ES-I3 (cell line): ENCODE measurements at regions not wholly inside any gene's neighbourhood (a gene's known extent, or its start where the extent isn't known, plus 50 kb on each side); places are given as distances from the start of the nearest gene placed in this dataset.
"Not testable (repeated sequence)": the region's sequence is repeated elsewhere in the genome, so short reads cannot be mapped to it uniquely, and the experiment has no call there.

Experiments
- H3K36me3 ChIP-seq: 2 replicates; pipeline ENCODE4 v1.6.1; 2013; ENCODE audit warnings: mild to moderate bottlenecking, low read length, control low read depth, moderate library complexity; ENCODE audit not compliant: insufficient read depth
- H3K4me1 ChIP-seq: 2 replicates; pipeline ENCODE4 v1.6.1; 2013; ENCODE audit warnings: mild to moderate bottlenecking, control low read depth, low read length; ENCODE audit not compliant: insufficient read depth
- H3K9ac ChIP-seq: 2 replicates; pipeline ENCODE4 v1.6.1; 2013; ENCODE audit warnings: low read depth, mild to moderate bottlenecking, low read length, moderate library complexity
- H3K9me3 ChIP-seq: 2 replicates; pipeline ENCODE4 v1.6.1; 2013; ENCODE audit warnings: mild to moderate bottlenecking, low read length, moderate library complexity; ENCODE audit not compliant: control insufficient read depth, insufficient read depth

GRCh38 chr13:47892374-47892773 is 108.7 kb downstream of the SUCLA2 start:
- Histone ChIP-seq H3K36me3 (no peaks in the 10 kb centered on the region; the same call in 1 of the 2 replicates), H3K9me3 (no peaks in the 10 kb centered on the region), H3K4me1 (no peaks in the 10 kb centered on the region), H3K9ac (no peak overlapping the region)

- H3K9me3 ChIP-seq: no peaks in the 10 kb centered on the region
- no peaks in the 10 kb centered on the region for H3K4me1 ChIP-seq
- no peak overlapping the region for H3K9ac ChIP-seq
- no peaks in the 10 kb centered on the region; the same call in 1 of the 2 replicates for H3K36me3 ChIP-seq
These were observed 110.8 kb downstream of the SUCLA2 start for GRCh38 chr13:47890146-47890814.

GRCh38 chr13:47886314-47886713 is 114.8 kb downstream of the SUCLA2 start:
- no peaks in the 10 kb centered on the region for H3K9me3 ChIP-seq
- H3K9ac ChIP-seq: no peak overlapping the region
- H3K36me3 ChIP-seq: peaks cover 3% of the 10 kb centered on the region; the same call in 1 of the 2 replicates
- no peaks in the 10 kb centered on the region for H3K4me1 ChIP-seq

GRCh38 chr13:47875201-47875600 is 125.9 kb downstream of the SUCLA2 start:
- Histone ChIP-seq H3K4me1 (no peaks in the 10 kb centered on the region), H3K9ac (no peak overlapping the region), H3K36me3 (peaks cover 4% of the 10 kb centered on the region; the same call in 1 of the 2 replicates), H3K9me3 (peaks cover 21% of the 10 kb centered on the region)

GRCh38 chr13:47873987-47874386 is 127.1 kb downstream of the SUCLA2 start:
- H3K4me1 ChIP-seq, H3K9ac ChIP-seq, H3K36me3 ChIP-seq: not testable (repeated sequence)
- H3K9me3 ChIP-seq: peaks cover 21% of the 10 kb centered on the region

GRCh38 chr13:47873319-47873718 is 127.8 kb downstream of the SUCLA2 start:
- not testable (repeated sequence) for H3K36me3 ChIP-seq, H3K4me1 ChIP-seq, H3K9ac ChIP-seq
- H3K9me3 ChIP-seq: peaks cover 21% of the 10 kb centered on the region

GRCh38 chr13:47869776-47870175 is 131.3 kb downstream of the SUCLA2 start:
- Histone ChIP-seq H3K9me3 (peaks cover 12% of the 10 kb centered on the region), H3K36me3 (no peaks in the 10 kb centered on the region), H3K4me1 (no peaks in the 10 kb centered on the region)

GRCh38 chr13:47865883-47866282 is 135.2 kb downstream of the SUCLA2 start:
- Histone ChIP-seq H3K36me3 (no peaks in the 10 kb centered on the region), H3K9me3 (no peaks in the 10 kb centered on the region), H3K9ac (no peak overlapping the region), H3K4me1 (no peaks in the 10 kb centered on the region)

More at GRCh38 chr13:47869776-47870175, 131.3 kb downstream of the SUCLA2 start:
- no peak overlapping the region for H3K9ac ChIP-seq

GRCh38 chr13:47862841-47863240 is 138.2 kb downstream of the SUCLA2 start:
- Histone ChIP-seq H3K4me1 (no peaks in the 10 kb centered on the region), H3K9ac (no peak overlapping the region), H3K9me3 (no peaks in the 10 kb centered on the region), H3K36me3 (no peaks in the 10 kb centered on the region)

GRCh38 chr13:47859165-47859564 is 141.9 kb downstream of the SUCLA2 start:
- no peaks in the 10 kb centered on the region for H3K9me3 ChIP-seq
- H3K9ac ChIP-seq: no peak overlapping the region
- no peaks in the 10 kb centered on the region for H3K36me3 ChIP-seq
- peaks cover 5% of the 10 kb centered on the region; the same call in 1 of the 2 replicates for H3K4me1 ChIP-seq

GRCh38 chr13:47858042-47859025 is 142.7 kb downstream of the SUCLA2 start:
- Histone ChIP-seq H3K9ac (no peak overlapping the region), H3K4me1 (peaks cover 5% of the 10 kb centered on the region; the same call in 1 of the 2 replicates)

GRCh38 chr13:47853236-47853635 is 147.8 kb downstream of the SUCLA2 start:
- peaks cover 5% of the 10 kb centered on the region for H3K9me3 ChIP-seq
- H3K36me3 ChIP-seq: no peaks in the 10 kb centered on the region; the same call in 1 of the 2 replicates
- H3K9ac ChIP-seq: no peak overlapping the region
- peaks cover 5% of the 10 kb centered on the region; the same call in 1 of the 2 replicates for H3K4me1 ChIP-seq

More at GRCh38 chr13:47858042-47859025, 142.7 kb downstream of the SUCLA2 start:
- H3K9me3 ChIP-seq: no peaks in the 10 kb centered on the region
- H3K36me3 ChIP-seq: no peaks in the 10 kb centered on the region; the same call in 1 of the 2 replicates

- H3K36me3 ChIP-seq: no peaks in the 10 kb centered on the region
- H3K9ac ChIP-seq: no peak overlapping the region
- peaks cover 5% of the 10 kb centered on the region for H3K9me3 ChIP-seq
- no peaks in the 10 kb centered on the region for H3K4me1 ChIP-seq
These were observed 154.2 kb downstream of the SUCLA2 start for GRCh38 chr13:47846886-47847285.

GRCh38 chr13:47845981-47846380 is 155.1 kb downstream of the SUCLA2 start:
- H3K4me1 ChIP-seq: no peaks in the 10 kb centered on the region
- H3K36me3 ChIP-seq: no peaks in the 10 kb centered on the region
- H3K9me3 ChIP-seq: peaks cover 5% of the 10 kb centered on the region
- H3K9ac ChIP-seq: no peak overlapping the region
